Stomach (tissue), 8 donors: ENCODE measurements at regions not wholly inside any gene's neighbourhood (a gene's known extent, or its start where the extent isn't known, plus 50 kb on each side); places are given as distances from the start of the nearest gene placed in this dataset.
A peak's percentile ranks its signal among the peaks of the same experiment; 100 is the strongest.

Experiments
- DNase-seq, 2 donors: peaks; one replicate each; pipeline versions ENCODE4 v3.0.0 to v3.0.0-alpha.2; 2013 to 2019
- H3K27ac ChIP-seq, 5 donors: fragments of 200-600 bp in 4 of 5; sonication (generic) in 4 of 5; one replicate each; pipeline ENCODE4 v1.5.1; 2013 to 2019; ENCODE audit warnings: mild to moderate bottlenecking in 1 of 5, moderate library complexity in 1 of 5
- H3K27me3 ChIP-seq, 3 donors: fragments of 200-600 bp; sonication (generic); one replicate each; pipeline ENCODE4 v1.5.1; 2017 to 2019; ENCODE audit warnings: mixed run types in 1 of 3
- H3K36me3 ChIP-seq, 4 donors: fragments of 200-600 bp; sonication (generic); 1 replicate in 3 of 4; 2 replicates in 1 of 4; pipeline ENCODE4 v1.5.1; 2016 to 2019
- H3K4me1 ChIP-seq, 4 donors: fragments of 200-600 bp; sonication (generic); one replicate each; pipeline ENCODE4 v1.5.1; 2016 to 2019
- H3K4me3 ChIP-seq, 4 donors: fragments of 200-600 bp; sonication (generic) in 3 of 4; one replicate each; pipeline ENCODE4 v1.5.1; 2016 to 2019; ENCODE audit warnings: mild to moderate bottlenecking in 1 of 4
- H3K9me3 ChIP-seq, 4 donors: fragments of 200-600 bp; sonication (generic); one replicate each; pipeline ENCODE4 v1.5.1; 2016 to 2019
- CTCF ChIP-seq, 7 experiments: fragments of 450-650 bp in 4 of 7; fragments of 200-600 bp in 3 of 7; sonication (generic) in 3 of 7; IDR thresholded peaks; one replicate each; pipeline ENCODE4 v1.5.1; 2016 to 2019; ENCODE audit warnings: antibody characterized with exemption in 7 of 7, control low read depth in 2 of 7, mild to moderate bottlenecking in 1 of 7
- EP300 ChIP-seq: sonication (generic); formaldehyde crosslinking; IDR thresholded peaks from one replicate; pipeline ENCODE4 v1.6.1; 2017; ENCODE audit warnings: antibody characterized with exemption
- POLR2A ChIP-seq, 4 donors: fragments of 450-650 bp; IDR thresholded peaks; one replicate each; pipeline ENCODE4 v1.6.1; 2016; ENCODE audit warnings: antibody characterized with exemption in 4 of 4, control low read depth in 2 of 4, mild to moderate bottlenecking in 1 of 4, moderate library complexity in 1 of 4
- POLR2AphosphoS5 ChIP-seq, 3 donors: sonication (generic); formaldehyde crosslinking; IDR thresholded peaks; one replicate each; pipeline ENCODE4 v1.6.1; 2016; ENCODE audit warnings: antibody characterized with exemption in 3 of 3
- WGBS, 5 donors: extraction: QIAGEN DNeasy Blood & Tissue Kit in 3 of 5; methylation state at CpG; one replicate each; pipeline versions ENCODE4 v1.1.5 to v1.1.7; 2013 to 2018; 5-methylcytosine and 5-hydroxymethylcytosine counted together
- intact Hi-C: fragments of 100-400 bp; cut with DNase I; formaldehyde crosslinking; loops from one replicate; pipeline ENCODE4 v1.15.1; 2023; ENCODE audit warnings: low total_unique reads
- donor health status: healthy with polysubstance abuse.
- donor health status: Bipolar disorder and iron deficiency.
- donor health status: healthy.

- Histone ChIP-seq H3K4me1 (no peaks in the 10 kb centered on the region), H3K27ac (no peak overlapping the region), H3K27me3 (no peaks in the 10 kb centered on the region), H3K36me3 (no peaks in the 10 kb centered on the region), H3K9me3 (peaks cover 0 to 12% (median 8%) of the 10 kb centered on the region in 4 donors), H3K4me3 (no peak overlapping the region)
- peak in 1 of 2 donors; percentile 12 for DNase-seq
- 75 to 90% (median 81%) methylated on average over 10 of the region's 10 CpGs for WGBS, 5 donors
- TF ChIP-seq CTCF (IDR thresholded peaks at IDR 0.05): no peak
- no peak for TF ChIP-seq POLR2AphosphoS5 (IDR thresholded peaks at IDR 0.05)
- TF ChIP-seq POLR2A (IDR thresholded peaks at IDR 0.05): no peak
- TF ChIP-seq EP300: no peak
- intact Hi-C loops: no loop called here
These were observed 292.4 kb upstream of the PWP1 start for GRCh38 chr12:107393043-107393717.

GRCh38 chr12:107394693-107395092 is 290.9 kb upstream of the PWP1 start:
- H3K4me1 ChIP-seq: no peaks in the 10 kb centered on the region
- intact Hi-C loops: no loop called here
- 62 to 80% (median 78%) methylated on average over 3 of the region's 3 CpGs for WGBS, 5 donors
- H3K27ac ChIP-seq: no peak overlapping the region
- DNase-seq: no peak
- peaks cover 0 to 7% (median 4%) of the 10 kb centered on the region in 4 donors for H3K9me3 ChIP-seq
- no peaks in the 10 kb centered on the region for H3K27me3 ChIP-seq
- H3K36me3 ChIP-seq: no peaks in the 10 kb centered on the region
- H3K4me3 ChIP-seq: no peak overlapping the region
- TF ChIP-seq POLR2AphosphoS5 (IDR thresholded peaks at IDR 0.05): no peak
- TF ChIP-seq EP300: no peak
- no peak for TF ChIP-seq POLR2A (IDR thresholded peaks at IDR 0.05)
- no peak for TF ChIP-seq CTCF (IDR thresholded peaks at IDR 0.05)

GRCh38 chr12:107395817-107396216 is 289.8 kb upstream of the PWP1 start:
- Histone ChIP-seq H3K9me3 (no peaks in the 10 kb centered on the region), H3K27ac (no peak overlapping the region), H3K27me3 (no peaks in the 10 kb centered on the region), H3K4me1 (no peaks in the 10 kb centered on the region), H3K36me3 (no peaks in the 10 kb centered on the region), H3K4me3 (no peak overlapping the region)
- WGBS, 5 donors: 50 to 65% (median 63%) methylated on average over 3 of the region's 3 CpGs
- DNase-seq: no peak
- TF ChIP-seq POLR2AphosphoS5 (IDR thresholded peaks at IDR 0.05) (no peak), EP300 (no peak), CTCF (IDR thresholded peaks at IDR 0.05) (no peak), POLR2A (IDR thresholded peaks at IDR 0.05) (no peak)
- intact Hi-C loops: no loop called here

GRCh38 chr12:107396991-107397390 is 288.6 kb upstream of the PWP1 start:
- H3K4me1 ChIP-seq: no peaks in the 10 kb centered on the region
- H3K27me3 ChIP-seq: no peaks in the 10 kb centered on the region

More at GRCh38 chr12:107396991-107397390, 288.6 kb upstream of the PWP1 start:
- DNase-seq: no peak
- H3K4me3 ChIP-seq: no peak overlapping the region
- intact Hi-C loops: no loop called here
- WGBS, 5 donors: 47 to 67% (median 56%) methylated on average over 7 of the region's 7 CpGs
- TF ChIP-seq EP300: no peak
- TF ChIP-seq CTCF (IDR thresholded peaks at IDR 0.05): no peak
- no peak for TF ChIP-seq POLR2AphosphoS5 (IDR thresholded peaks at IDR 0.05)
- no peaks in the 10 kb centered on the region for H3K36me3 ChIP-seq
- no peaks in the 10 kb centered on the region for H3K9me3 ChIP-seq
- H3K27ac ChIP-seq: no peak overlapping the region
